Naive thymus-derived CD4-positive, alpha-beta T cell (primary cell): ENCODE measurements at regions not wholly inside any gene's neighbourhood (a gene's known extent, or its start where the extent isn't known, plus 50 kb on each side); places are given as distances from the start of the nearest gene placed in this dataset.

Experiments
- ATAC-seq: fragments of 150-1000 bp; cut with Tn5 transposase; 2 replicates; pipeline ENCODE4 v1.10.0; 2021; ENCODE audit warnings: mild to moderate bottlenecking, moderate library complexity
- CTCF ChIA-PET: fragments of 350-600 bp; sonication (Branson Sonifier 250); formaldehyde crosslinking; loops from one replicate; lab custom pipeline; 2021; ENCODE audit warnings: antibody characterized with exemption; lab: Charles Lee
- POLR2A ChIA-PET: fragments of 350-600 bp; sonication (Branson Sonifier 250); formaldehyde crosslinking; loops from one replicate; lab custom pipeline; 2021; ENCODE audit warnings: antibody characterized with exemption, inconsistent platforms; lab: Charles Lee
- DNase-seq, 9 donors: peaks; one replicate each; pipeline versions ENCODE4 v3.0.0 to v3.0.0-alpha.2; 2020 to 2022; ENCODE audit warnings: mixed read lengths in 1 of 9
- H3K27ac ChIP-seq: one replicate; pipeline ENCODE4 v1.7.0; 2013; ENCODE audit warnings: mild to moderate bottlenecking, low read depth, low read length, moderate library complexity
- H3K27me3 ChIP-seq, 2 donors: one replicate each; pipeline ENCODE4 v1.7.0; 2013; ENCODE audit warnings: low read length in 2 of 2, mild to moderate bottlenecking in 2 of 2, moderate library complexity in 2 of 2; ENCODE audit not compliant: control insufficient read depth in 2 of 2, insufficient read depth in 2 of 2
- H3K36me3 ChIP-seq, 3 experiments: 1 replicate in 2 of 3; 2 replicates in 1 of 3; pipeline ENCODE4 v1.7.0; 2013; ENCODE audit warnings: low read length in 3 of 3, mild to moderate bottlenecking in 3 of 3, moderate library complexity in 1 of 3; ENCODE audit not compliant: insufficient read depth in 3 of 3, control insufficient read depth in 2 of 3
- H3K4me1 ChIP-seq, 2 donors: one replicate each; pipeline ENCODE4 v1.7.0; 2013; ENCODE audit warnings: low read length in 2 of 2, mild to moderate bottlenecking in 2 of 2, moderate library complexity in 1 of 2; ENCODE audit not compliant: control insufficient read depth in 2 of 2, insufficient read depth in 2 of 2
- H3K4me3 ChIP-seq: 2 replicates; pipeline ENCODE4 v1.7.0; 2013; ENCODE audit warnings: mild to moderate bottlenecking, low read length
- H3K9me3 ChIP-seq, 3 experiments: 1 replicate in 2 of 3; 2 replicates in 1 of 3; pipeline ENCODE4 v1.7.0; 2013; ENCODE audit warnings: low read length in 3 of 3; ENCODE audit not compliant: control insufficient read depth in 2 of 3
- H3K27ac Mint-ChIP-seq, 9 donors: one replicate each; pipeline ENCODE4 v1.8.0; 2020 to 2022; ENCODE audit warnings: mixed read lengths in 9 of 9, mild to moderate bottlenecking in 8 of 9, moderate library complexity in 5 of 9, inconsistent platforms in 2 of 9
- H3K27me3 Mint-ChIP-seq, 5 donors: one replicate each; pipeline ENCODE4 v1.8.0; 2021 to 2022; ENCODE audit warnings: mixed read lengths in 5 of 5, mild to moderate bottlenecking in 1 of 5
- H3K36me3 Mint-ChIP-seq, 5 donors: one replicate each; pipeline ENCODE4 v1.8.0; 2020 to 2022; ENCODE audit warnings: mixed read lengths in 5 of 5, mild to moderate bottlenecking in 3 of 5, inconsistent platforms in 1 of 5
- H3K4me1 Mint-ChIP-seq, 7 donors: one replicate each; pipeline ENCODE4 v1.8.0; 2020 to 2022; ENCODE audit warnings: mixed read lengths in 7 of 7, mild to moderate bottlenecking in 3 of 7, inconsistent platforms in 1 of 7
- H3K4me3 Mint-ChIP-seq, 10 donors: one replicate each; pipeline ENCODE4 v1.8.0; 2020 to 2022; ENCODE audit warnings: mild to moderate bottlenecking in 10 of 10, mixed read lengths in 10 of 10, moderate library complexity in 6 of 10, inconsistent platforms in 2 of 10
- H3K9me3 Mint-ChIP-seq, 11 donors: one replicate each; pipeline ENCODE4 v1.8.0; 2020 to 2022; ENCODE audit warnings: mixed read lengths in 11 of 11, mild to moderate bottlenecking in 4 of 11, inconsistent platforms in 1 of 11, moderate library complexity in 1 of 11
- intact Hi-C, 2 donors: fragments of 100-400 bp; cut with micrococcal nuclease; formaldehyde crosslinking; loops; one replicate each; pipeline ENCODE4 v1.15.1; 2023

DNA sequence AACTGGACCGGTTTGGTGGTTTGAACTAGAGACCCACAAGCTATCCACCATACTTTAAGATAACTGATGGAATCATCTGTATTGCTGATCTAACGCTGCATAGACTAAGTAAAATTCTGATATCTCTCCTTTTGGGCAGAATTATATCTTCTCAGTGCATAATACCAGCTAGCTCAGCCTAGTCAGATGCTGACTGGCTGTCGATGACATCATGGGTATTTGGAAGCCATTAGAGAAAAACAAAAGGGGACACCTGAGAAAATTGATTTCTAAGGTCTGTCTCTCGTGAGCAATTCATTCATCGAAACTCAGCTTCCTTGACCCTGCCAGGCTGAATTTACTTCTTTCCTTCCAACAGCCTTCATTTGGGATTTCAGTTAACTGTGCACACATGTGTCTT lies 263.0 kb upstream of the CCL2 start:
- POLR2A ChIA-PET = no interaction called here
- H3K4me1 ChIP-seq = no peaks in the 10 kb centered on the region
- intact Hi-C loops = no loop called here
- H3K36me3 ChIP-seq = no peaks in the 10 kb centered on the region
- Mint-ChIP-seq H3K27ac (no peak overlapping the region), H3K36me3 (peaks cover 0 to 4% (median 0%) of the 10 kb centered on the region in 5 donors), H3K4me3 (no peak overlapping the region), H3K27me3 (peaks cover 0 to 33% (median 16%) of the 10 kb centered on the region in 5 donors), H3K4me1 (peaks cover 0 to 3% (median 0%) of the 10 kb centered on the region in 7 donors), H3K9me3 (peaks cover 0 to 8% (median 0%) of the 10 kb centered on the region in 11 donors)
- no peak for DNase-seq
- CTCF ChIA-PET = no interaction called here
- H3K4me3 ChIP-seq = no peak overlapping the region
- H3K9me3 ChIP-seq = no peaks in the 10 kb centered on the region
- H3K27ac ChIP-seq = no peak overlapping the region
- ATAC-seq = no peak
- H3K27me3 ChIP-seq = no peaks in the 10 kb centered on the region

DNA sequence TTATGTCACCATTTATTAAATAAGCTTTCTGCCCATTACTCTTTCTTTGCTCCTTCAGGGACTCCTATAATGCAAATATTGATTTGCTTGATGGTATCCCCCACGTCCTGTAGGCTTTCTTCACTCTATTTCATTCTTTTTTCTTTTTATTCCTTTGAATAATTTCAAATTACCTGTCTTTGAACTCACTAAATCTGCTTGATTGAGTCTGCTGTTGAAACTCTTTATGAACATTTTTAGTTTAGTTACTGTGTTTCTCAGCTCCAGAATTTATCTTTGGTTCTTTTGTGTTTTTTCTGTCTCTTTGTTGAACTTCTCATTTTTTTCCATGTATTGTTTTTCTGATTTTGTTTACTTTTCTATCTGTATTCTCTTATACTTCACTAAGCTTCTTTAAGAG lies 254.4 kb upstream of the CCL2 start:
- intact Hi-C loops = no loop called here
- Mint-ChIP-seq H3K36me3 (peaks cover 0 to 14% (median 0%) of the 10 kb centered on the region in 5 donors), H3K27ac (peak overlapping the region in 1 of 9 donors; percentile 38), H3K4me1 (no peaks in the 10 kb centered on the region), H3K4me3 (no peak overlapping the region), H3K9me3 (peaks cover 13 to 36% (median 24%) of the 10 kb centered on the region in 11 donors), H3K27me3 (peaks cover 10 to 26% (median 14%) of the 10 kb centered on the region in 5 donors)
- ATAC-seq = no peak
- Histone ChIP-seq H3K27me3 (no peaks in the 10 kb centered on the region), H3K4me1 (no peaks in the 10 kb centered on the region), H3K27ac (no peak overlapping the region), H3K9me3 (peaks cover 0 to 11% (median 0%) of the 10 kb centered on the region in 3 experiments), H3K36me3 (no peaks in the 10 kb centered on the region), H3K4me3 (no peak overlapping the region)
- no peak for DNase-seq
- ChIA-PET CTCF (no interaction called here), POLR2A (no interaction called here)

DNA sequence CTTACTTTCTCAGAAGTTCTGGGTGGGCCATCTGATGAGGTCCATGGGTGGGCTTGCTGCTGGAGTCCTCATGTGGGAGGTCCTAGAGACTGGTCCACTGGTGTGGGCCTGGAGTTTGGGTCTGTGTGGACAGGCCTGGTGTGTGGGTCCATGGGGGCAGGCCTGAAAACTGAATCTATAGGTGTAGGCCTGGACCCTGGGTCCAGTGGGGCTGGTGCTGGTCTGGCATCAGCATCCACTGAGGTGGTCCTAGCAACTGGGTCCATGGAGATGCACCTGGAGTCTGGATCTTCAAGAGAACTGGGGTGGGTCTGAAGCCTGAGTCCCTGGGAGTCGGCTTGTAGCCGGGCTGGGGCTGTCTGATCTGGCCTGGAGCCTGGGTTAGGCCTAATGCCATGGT lies 253.8 kb upstream of the CCL2 start:
- Mint-ChIP-seq H3K4me3 (no peak overlapping the region), H3K4me1 (no peaks in the 10 kb centered on the region), H3K36me3 (peaks cover 0 to 14% (median 0%) of the 10 kb centered on the region in 5 donors), H3K9me3 (peaks cover 11 to 36% (median 20%) of the 10 kb centered on the region in 11 donors), H3K27me3 (peaks cover 14 to 26% (median 17%) of the 10 kb centered on the region in 5 donors), H3K27ac (no peak overlapping the region)
- H3K9me3 ChIP-seq = peaks cover 0 to 11% (median 0%) of the 10 kb centered on the region in 3 experiments
- no peak overlapping the region for H3K4me3 ChIP-seq
- no peak for ATAC-seq
- DNase-seq = no peak
- H3K4me1 ChIP-seq = no peaks in the 10 kb centered on the region
- no peaks in the 10 kb centered on the region for H3K27me3 ChIP-seq
- ChIA-PET POLR2A (no interaction called here), CTCF (no interaction called here)
- no peak overlapping the region for H3K27ac ChIP-seq
- H3K36me3 ChIP-seq = no peaks in the 10 kb centered on the region
- intact Hi-C loops = no loop called here

DNA sequence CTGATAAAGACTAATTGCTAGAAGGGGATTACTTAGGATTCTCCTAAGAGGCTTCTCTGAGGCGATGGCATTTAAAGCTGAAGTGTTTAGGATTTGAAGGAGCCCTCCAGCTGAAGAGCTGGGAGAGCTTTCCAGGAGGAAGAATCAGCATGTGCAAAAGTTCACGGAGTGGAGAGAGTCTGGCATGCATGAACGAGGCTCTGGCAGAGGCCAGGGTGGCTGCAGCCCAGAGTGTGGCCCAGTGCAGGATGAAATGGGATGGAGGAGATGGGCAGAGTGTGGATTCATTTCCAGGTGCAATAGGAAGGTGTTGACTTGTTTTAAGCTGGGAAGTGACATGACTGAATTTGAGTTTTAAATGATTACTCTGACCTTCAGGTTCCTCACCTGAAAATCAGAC lies 249.0 kb upstream of the CCL2 start:
- ATAC-seq (no peak), DNase-seq (no peak)
- no peak overlapping the region for H3K27ac Mint-ChIP-seq
- Histone ChIP-seq H3K36me3 (no peaks in the 10 kb centered on the region), H3K4me1 (no peaks in the 10 kb centered on the region), H3K9me3 (peaks cover 0 to 6% (median 0%) of the 10 kb centered on the region in 3 experiments), H3K27me3 (no peaks in the 10 kb centered on the region), H3K4me3 (no peak overlapping the region), H3K27ac (no peak overlapping the region)
- POLR2A ChIA-PET = no interaction called here
- H3K9me3 Mint-ChIP-seq = peaks cover 0 to 13% (median 8%) of the 10 kb centered on the region in 11 donors
- intact Hi-C loops = no loop called here
- peaks cover 0 to 7% (median 0%) of the 10 kb centered on the region in 5 donors for H3K36me3 Mint-ChIP-seq
- no peak overlapping the region for H3K4me3 Mint-ChIP-seq
- CTCF ChIA-PET = interaction anchor here (0.5 kb wide), 1 partner anchor 356 kb away, joined by 3 read pairs; no protein-coding TSS in a partner anchor
- peaks cover 8 to 19% (median 17%) of the 10 kb centered on the region in 5 donors for H3K27me3 Mint-ChIP-seq
- no peaks in the 10 kb centered on the region for H3K4me1 Mint-ChIP-seq

DNA sequence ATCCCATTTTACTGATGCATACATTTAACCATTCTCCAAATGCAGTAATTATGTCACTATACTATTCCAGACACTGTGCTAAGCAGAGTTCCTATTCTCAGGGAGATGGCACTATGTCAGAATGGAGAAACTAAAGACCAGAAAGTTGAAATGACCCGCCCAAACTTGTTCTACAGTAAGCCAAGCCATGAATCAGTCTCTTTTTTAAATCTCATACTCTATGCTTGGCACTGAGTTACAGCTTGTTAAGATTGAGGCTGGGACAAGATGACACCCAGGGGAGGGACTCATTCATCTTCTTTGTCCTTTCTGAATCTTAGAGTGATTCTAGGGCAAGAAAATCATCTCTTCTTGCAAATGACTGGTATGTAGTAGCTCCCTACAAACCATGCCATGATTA lies 247.0 kb upstream of the CCL2 start:
- H3K36me3 Mint-ChIP-seq = no peaks in the 10 kb centered on the region
- Histone ChIP-seq H3K4me1 (no peaks in the 10 kb centered on the region), H3K27me3 (no peaks in the 10 kb centered on the region), H3K36me3 (no peaks in the 10 kb centered on the region), H3K9me3 (no peaks in the 10 kb centered on the region), H3K27ac (no peak overlapping the region), H3K4me3 (no peak overlapping the region)
- DNase-seq (no peak), ATAC-seq (no peak)
- H3K4me3 Mint-ChIP-seq = no peak overlapping the region
- peaks cover 0 to 6% (median 0%) of the 10 kb centered on the region in 11 donors for H3K9me3 Mint-ChIP-seq
- H3K27me3 Mint-ChIP-seq = peaks cover 6 to 20% (median 10%) of the 10 kb centered on the region in 5 donors
- intact Hi-C loops = no loop called here
- H3K4me1 Mint-ChIP-seq = no peaks in the 10 kb centered on the region
- ChIA-PET CTCF (no interaction called here), POLR2A (no interaction called here)
- no peak overlapping the region for H3K27ac Mint-ChIP-seq

DNA sequence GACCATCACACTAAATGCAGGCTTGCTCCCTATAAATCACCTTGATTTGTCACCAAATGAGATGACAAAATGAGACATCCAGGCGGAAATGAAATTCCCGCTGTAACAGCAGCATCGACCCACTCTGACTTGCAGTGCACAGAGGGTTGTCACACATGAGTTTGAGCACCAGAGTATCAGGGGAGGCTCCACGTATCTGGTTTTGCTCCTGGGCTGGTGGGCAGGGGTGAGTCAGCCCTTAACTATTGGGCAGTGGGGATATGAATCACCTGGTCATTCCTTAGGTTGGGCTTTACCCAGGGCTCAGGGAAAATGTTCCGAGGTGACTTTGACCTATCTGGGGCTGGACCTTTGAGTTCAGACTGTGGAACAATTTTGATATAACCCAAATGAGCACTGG lies 245.2 kb upstream of the CCL2 start:
- no peaks in the 10 kb centered on the region for H3K9me3 ChIP-seq
- ATAC-seq (no peak), DNase-seq (no peak)
- ChIA-PET POLR2A (no interaction called here), CTCF (no interaction called here)
- H3K4me1 Mint-ChIP-seq = no peaks in the 10 kb centered on the region
- H3K36me3 Mint-ChIP-seq = no peaks in the 10 kb centered on the region
- peaks cover 0 to 4% (median 0%) of the 10 kb centered on the region in 11 donors for H3K9me3 Mint-ChIP-seq
- no peaks in the 10 kb centered on the region for H3K27me3 ChIP-seq
- no peaks in the 10 kb centered on the region for H3K4me1 ChIP-seq
- H3K27me3 Mint-ChIP-seq = peaks cover 0 to 20% (median 10%) of the 10 kb centered on the region in 5 donors
- H3K4me3 Mint-ChIP-seq = no peak overlapping the region
- H3K36me3 ChIP-seq = no peaks in the 10 kb centered on the region
- intact Hi-C loops = no loop called here
- no peak overlapping the region for H3K27ac ChIP-seq
- no peak overlapping the region for H3K27ac Mint-ChIP-seq
- H3K4me3 ChIP-seq = no peak overlapping the region

DNA sequence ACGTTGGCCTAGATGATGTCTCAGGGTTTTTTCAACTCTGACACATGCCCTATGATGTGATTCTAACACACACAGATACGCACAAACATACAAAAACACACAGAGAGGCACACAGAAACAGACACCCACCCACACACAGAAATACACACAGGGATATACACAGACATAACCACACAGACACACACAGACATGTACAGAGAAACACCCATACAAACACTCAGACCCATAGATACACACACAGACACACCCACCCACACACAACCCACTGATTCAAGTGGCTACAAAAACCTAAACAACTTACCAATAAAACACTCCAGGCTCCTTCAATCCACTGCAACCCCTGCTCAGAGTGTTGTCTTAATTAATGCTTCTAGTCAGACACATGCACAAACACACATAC lies 244.6 kb upstream of the CCL2 start:
- no peaks in the 10 kb centered on the region for H3K36me3 ChIP-seq
- no peaks in the 10 kb centered on the region for H3K4me1 ChIP-seq
- no peak overlapping the region for H3K4me3 Mint-ChIP-seq
- H3K4me3 ChIP-seq = no peak overlapping the region
- POLR2A ChIA-PET = no interaction called here
- intact Hi-C loops = no loop called here
- peaks cover 0 to 4% (median 0%) of the 10 kb centered on the region in 11 donors for H3K9me3 Mint-ChIP-seq
- ATAC-seq (no peak), DNase-seq (no peak)
- H3K27me3 ChIP-seq = no peaks in the 10 kb centered on the region
- H3K36me3 Mint-ChIP-seq = no peaks in the 10 kb centered on the region
- no peak overlapping the region for H3K27ac ChIP-seq
- no peak overlapping the region for H3K27ac Mint-ChIP-seq
- peaks cover 0 to 24% (median 7%) of the 10 kb centered on the region in 5 donors for H3K27me3 Mint-ChIP-seq
- CTCF ChIA-PET = no interaction called here
- no peaks in the 10 kb centered on the region for H3K4me1 Mint-ChIP-seq
- no peaks in the 10 kb centered on the region for H3K9me3 ChIP-seq
